ENCODE measurements at regions not wholly inside any gene's neighbourhood (a gene's known extent, or its start where the extent isn't known, plus 50 kb on each side); places are given as distances from the start of the nearest gene placed in this dataset.

- Histone ChIP-seq H3K9me3 (no peaks in the 10 kb centered on the region), H3K4me3 (no peak overlapping the region), H3K36me3 (no peaks in the 10 kb centered on the region), H3K27me3 (no peaks in the 10 kb centered on the region), H3K27ac (no peak overlapping the region), H3K4me1 (no peaks in the 10 kb centered on the region)
- intact Hi-C loops (cut with DNase I; ENCODE audit: low total_unique reads): no loop called here
- DNase-seq: no peak
- WGBS, 5 donors: 89 to 98% (median 94%) methylated on average over 5 of the region's 5 CpGs
- TF ChIP-seq POLR2A (IDR thresholded peaks at IDR 0.05): no peak
- TF ChIP-seq POLR2AphosphoS5 (IDR thresholded peaks at IDR 0.05): no peak
- no peak for TF ChIP-seq CTCF (IDR thresholded peaks at IDR 0.05)
- no peak for TF ChIP-seq EP300 (IDR thresholded peaks at IDR 0.05)
These were observed 153.6 kb upstream of the TP63 start for GRCh38 chr3:189477614-189478013.

GRCh38 chr3:189486556-189486955 is 144.6 kb upstream of the TP63 start:
- Histone ChIP-seq H3K4me1 (no peaks in the 10 kb centered on the region), H3K27me3 (no peaks in the 10 kb centered on the region), H3K9me3 (no peaks in the 10 kb centered on the region), H3K4me3 (no peak overlapping the region), H3K27ac (no peak overlapping the region), H3K36me3 (no peaks in the 10 kb centered on the region)
- 43 to 61% (median 46%) methylated on average over 2 of the region's 2 CpGs for WGBS, 5 donors
- no peak for TF ChIP-seq EP300 (IDR thresholded peaks at IDR 0.05)
- no peak for TF ChIP-seq POLR2A (IDR thresholded peaks at IDR 0.05)
- TF ChIP-seq POLR2AphosphoS5 (IDR thresholded peaks at IDR 0.05): no peak
- TF ChIP-seq CTCF (IDR thresholded peaks at IDR 0.05): no peak
- intact Hi-C loops (cut with DNase I; ENCODE audit: low total_unique reads): no loop called here
- no peak for DNase-seq

- H3K27me3 ChIP-seq: no peaks in the 10 kb centered on the region
- no peaks in the 10 kb centered on the region for H3K4me1 ChIP-seq
- H3K27ac ChIP-seq: no peak overlapping the region
- WGBS, 5 donors: 78 to 89% (median 82%) methylated on average over 9 of the region's 9 CpGs
- intact Hi-C loops (cut with DNase I; ENCODE audit: low total_unique reads): no loop called here
- no peak overlapping the region for H3K4me3 ChIP-seq
- H3K36me3 ChIP-seq: no peaks in the 10 kb centered on the region
- no peak for DNase-seq
- TF ChIP-seq CTCF (IDR thresholded peaks at IDR 0.05): no peak
- TF ChIP-seq POLR2A (IDR thresholded peaks at IDR 0.05): no peak
- no peak for TF ChIP-seq EP300 (IDR thresholded peaks at IDR 0.05)
- TF ChIP-seq POLR2AphosphoS5 (IDR thresholded peaks at IDR 0.05): no peak
- no peaks in the 10 kb centered on the region for H3K9me3 ChIP-seq
These were observed 142.9 kb upstream of the TP63 start for GRCh38 chr3:189488241-189488767.

GRCh38 chr3:189490337-189490736 is 140.9 kb upstream of the TP63 start:
- Histone ChIP-seq H3K4me3 (no peak overlapping the region), H3K9me3 (no peaks in the 10 kb centered on the region), H3K27me3 (no peaks in the 10 kb centered on the region), H3K4me1 (no peaks in the 10 kb centered on the region), H3K27ac (peak overlapping the region in 1 of 5 donors; percentile 19), H3K36me3 (no peaks in the 10 kb centered on the region)
- TF ChIP-seq EP300 (IDR thresholded peaks at IDR 0.05) (no peak), POLR2A (IDR thresholded peaks at IDR 0.05) (no peak), POLR2AphosphoS5 (IDR thresholded peaks at IDR 0.05) (no peak), CTCF (IDR thresholded peaks at IDR 0.05) (no peak)
- peak in 1 of 2 donors; percentile 36 for DNase-seq
- intact Hi-C loops (cut with DNase I; ENCODE audit: low total_unique reads): no loop called here
- WGBS, 5 donors: 32 to 42% (median 34%) methylated on average over 1 of the region's 1 CpG
